ENCODE measurements at regions not wholly inside any gene's neighbourhood (a gene's known extent, or its start where the extent isn't known, plus 50 kb on each side); places are given as distances from the start of the nearest gene placed in this dataset.

DNA sequence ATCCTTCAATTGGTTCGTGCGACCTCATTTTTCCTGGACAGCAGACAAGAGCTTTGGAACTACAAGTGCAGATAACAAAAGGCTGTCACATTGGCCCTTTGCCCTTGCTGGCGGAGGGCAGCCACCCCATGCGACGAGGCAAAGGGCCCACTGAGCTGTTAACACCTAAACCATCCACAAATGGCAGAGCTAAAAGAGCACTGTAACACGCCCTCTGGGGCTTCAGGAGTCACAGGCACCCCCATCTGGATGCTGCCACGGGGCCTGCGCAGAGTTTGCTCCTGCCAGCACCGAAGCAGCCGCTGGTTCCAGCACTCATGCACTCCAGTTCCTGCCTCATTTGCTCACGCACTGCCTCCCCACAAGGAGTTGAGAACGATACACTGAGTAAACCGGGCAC, 524.9 kb downstream of the ZNF385D start:
- TF ChIP-seq, protein P1, sequence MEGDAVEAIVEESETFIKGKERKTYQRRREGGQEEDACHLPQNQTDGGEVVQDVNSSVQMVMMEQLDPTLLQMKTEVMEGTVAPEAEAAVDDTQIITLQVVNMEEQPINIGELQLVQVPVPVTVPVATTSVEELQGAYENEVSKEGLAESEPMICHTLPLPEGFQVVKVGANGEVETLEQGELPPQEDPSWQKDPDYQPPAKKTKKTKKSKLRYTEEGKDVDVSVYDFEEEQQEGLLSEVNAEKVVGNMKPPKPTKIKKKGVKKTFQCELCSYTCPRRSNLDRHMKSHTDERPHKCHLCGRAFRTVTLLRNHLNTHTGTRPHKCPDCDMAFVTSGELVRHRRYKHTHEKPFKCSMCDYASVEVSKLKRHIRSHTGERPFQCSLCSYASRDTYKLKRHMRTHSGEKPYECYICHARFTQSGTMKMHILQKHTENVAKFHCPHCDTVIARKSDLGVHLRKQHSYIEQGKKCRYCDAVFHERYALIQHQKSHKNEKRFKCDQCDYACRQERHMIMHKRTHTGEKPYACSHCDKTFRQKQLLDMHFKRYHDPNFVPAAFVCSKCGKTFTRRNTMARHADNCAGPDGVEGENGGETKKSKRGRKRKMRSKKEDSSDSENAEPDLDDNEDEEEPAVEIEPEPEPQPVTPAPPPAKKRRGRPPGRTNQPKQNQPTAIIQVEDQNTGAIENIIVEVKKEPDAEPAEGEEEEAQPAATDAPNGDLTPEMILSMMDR (IDR thresholded peaks at IDR 0.05) = no peak
- no peak for TF ChIP-seq POLR2A (IDR thresholded peaks at IDR 0.05)
- no peak for TF ChIP-seq POLR2AphosphoS5 (IDR thresholded peaks at IDR 0.05)
- no peak for TF ChIP-seq EP300 (IDR thresholded peaks at IDR 0.05)
